GM12872 (cell line): ENCODE measurements at regions not wholly inside any gene's neighbourhood (a gene's known extent, or its start where the extent isn't known, plus 50 kb on each side); places are given as distances from the start of the nearest gene placed in this dataset.

Experiments
- TF ChIP-seq, protein P1 (sequence below): IDR thresholded peaks from 3 replicates; pipeline ENCODE4 v1.5.1; 2011; ENCODE audit warnings: low read depth, mild to moderate bottlenecking, low read length, moderate library complexity; ENCODE audit not compliant: insufficient read depth

DNA sequence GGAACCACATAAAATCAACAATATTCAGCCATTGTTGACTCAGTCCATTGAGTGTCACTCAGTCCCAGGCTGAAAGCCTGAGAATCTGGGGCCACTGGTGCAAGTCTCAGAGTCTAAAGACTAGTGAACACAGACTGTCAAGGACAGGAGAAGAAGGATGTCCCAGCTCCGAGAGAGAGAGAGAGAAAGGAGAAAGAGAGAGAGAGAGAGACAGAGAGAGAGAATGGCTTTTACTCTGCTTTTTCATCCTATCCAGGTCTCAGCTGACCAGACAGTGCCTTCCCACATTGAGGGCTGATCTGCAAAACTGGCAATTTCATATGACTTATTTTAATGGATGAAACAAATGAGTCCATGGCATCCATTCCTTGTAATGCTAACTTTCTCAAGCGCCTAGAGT is 984.1 kb downstream of the UQCRFS1 start:
- TF ChIP-seq, protein P1, sequence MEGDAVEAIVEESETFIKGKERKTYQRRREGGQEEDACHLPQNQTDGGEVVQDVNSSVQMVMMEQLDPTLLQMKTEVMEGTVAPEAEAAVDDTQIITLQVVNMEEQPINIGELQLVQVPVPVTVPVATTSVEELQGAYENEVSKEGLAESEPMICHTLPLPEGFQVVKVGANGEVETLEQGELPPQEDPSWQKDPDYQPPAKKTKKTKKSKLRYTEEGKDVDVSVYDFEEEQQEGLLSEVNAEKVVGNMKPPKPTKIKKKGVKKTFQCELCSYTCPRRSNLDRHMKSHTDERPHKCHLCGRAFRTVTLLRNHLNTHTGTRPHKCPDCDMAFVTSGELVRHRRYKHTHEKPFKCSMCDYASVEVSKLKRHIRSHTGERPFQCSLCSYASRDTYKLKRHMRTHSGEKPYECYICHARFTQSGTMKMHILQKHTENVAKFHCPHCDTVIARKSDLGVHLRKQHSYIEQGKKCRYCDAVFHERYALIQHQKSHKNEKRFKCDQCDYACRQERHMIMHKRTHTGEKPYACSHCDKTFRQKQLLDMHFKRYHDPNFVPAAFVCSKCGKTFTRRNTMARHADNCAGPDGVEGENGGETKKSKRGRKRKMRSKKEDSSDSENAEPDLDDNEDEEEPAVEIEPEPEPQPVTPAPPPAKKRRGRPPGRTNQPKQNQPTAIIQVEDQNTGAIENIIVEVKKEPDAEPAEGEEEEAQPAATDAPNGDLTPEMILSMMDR: no peak

DNA sequence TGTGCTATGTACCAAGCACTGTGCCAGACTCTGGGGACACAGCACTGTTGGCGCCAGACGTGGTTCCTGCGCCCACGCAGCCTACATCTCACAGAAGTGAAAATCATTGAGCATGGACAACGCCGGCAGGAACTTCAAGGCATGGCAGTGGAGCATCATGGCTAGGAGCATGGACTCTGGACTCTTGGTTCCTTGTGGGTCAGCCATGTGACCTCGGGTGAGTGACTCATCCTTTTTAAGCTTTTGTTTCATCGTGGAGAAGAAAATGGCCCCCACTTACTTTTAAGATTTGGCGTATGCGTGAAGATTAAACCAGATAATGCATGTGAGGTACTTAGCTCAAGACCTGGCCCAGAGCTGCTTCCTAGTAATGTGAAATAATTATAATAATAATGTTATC is 988.5 kb downstream of the UQCRFS1 start:
- TF ChIP-seq, protein P1: no peak

DNA sequence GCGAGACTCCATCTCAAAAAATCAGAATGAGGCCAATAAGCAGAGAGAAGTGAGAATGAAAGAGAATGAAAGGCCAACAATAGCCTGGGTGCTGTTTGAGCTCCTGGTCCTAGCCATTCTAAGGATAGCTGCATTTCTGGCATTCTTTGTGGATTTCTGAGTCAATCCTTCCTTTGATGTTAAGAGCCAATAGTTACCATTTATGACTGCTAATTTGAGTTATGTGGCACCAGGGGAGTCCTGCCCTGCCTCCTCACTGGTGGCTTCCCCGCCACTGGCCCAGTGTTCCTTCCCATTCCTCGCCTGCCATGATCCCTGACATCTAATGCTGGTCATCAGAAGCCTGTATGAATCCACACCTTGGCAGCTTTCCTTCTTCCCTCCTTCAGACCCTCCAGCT is 991.2 kb downstream of the UQCRFS1 start:
- TF ChIP-seq, protein P1: no peak

DNA sequence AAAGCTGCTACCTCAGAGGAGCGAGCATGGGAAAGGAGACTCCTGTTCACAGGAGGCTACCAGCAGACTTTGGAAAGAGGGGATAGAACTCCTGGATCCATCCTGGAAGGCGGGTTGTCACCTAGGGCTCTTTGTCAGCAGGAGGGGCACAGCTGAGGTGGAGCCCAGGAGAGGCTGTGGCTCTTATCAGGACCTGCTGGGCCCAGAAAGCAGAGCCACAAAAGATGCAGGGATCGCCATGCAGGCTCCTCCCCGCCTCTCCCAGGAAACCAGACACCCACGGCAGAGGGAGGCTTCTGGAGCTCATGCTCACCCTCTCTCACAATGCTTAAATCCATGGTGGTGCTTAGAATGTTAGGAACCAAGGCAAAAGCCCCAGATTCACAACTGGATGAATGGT is 994.2 kb downstream of the UQCRFS1 start:
- TF ChIP-seq, protein P1: no peak

DNA sequence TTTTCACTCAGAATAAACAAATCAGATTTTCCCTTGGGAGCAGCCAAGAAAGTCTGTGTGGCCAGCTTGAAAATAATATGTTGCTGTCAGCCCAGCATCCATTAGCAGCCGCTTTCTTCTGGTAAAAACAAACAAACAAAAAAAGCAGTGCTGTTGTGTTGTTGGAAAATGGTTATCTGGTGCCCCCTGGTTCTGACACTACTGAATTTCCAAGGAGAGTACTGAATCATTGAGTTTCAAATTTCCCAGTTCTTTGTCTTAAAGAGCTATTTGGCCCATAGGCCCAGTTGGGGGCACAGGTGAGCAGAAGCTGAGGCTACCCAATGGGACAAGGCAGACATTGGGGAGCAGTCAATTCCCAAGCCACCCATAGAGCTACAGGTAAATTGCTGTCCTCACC is 995.9 kb downstream of the UQCRFS1 start:
- TF ChIP-seq, protein P1: no peak

DNA sequence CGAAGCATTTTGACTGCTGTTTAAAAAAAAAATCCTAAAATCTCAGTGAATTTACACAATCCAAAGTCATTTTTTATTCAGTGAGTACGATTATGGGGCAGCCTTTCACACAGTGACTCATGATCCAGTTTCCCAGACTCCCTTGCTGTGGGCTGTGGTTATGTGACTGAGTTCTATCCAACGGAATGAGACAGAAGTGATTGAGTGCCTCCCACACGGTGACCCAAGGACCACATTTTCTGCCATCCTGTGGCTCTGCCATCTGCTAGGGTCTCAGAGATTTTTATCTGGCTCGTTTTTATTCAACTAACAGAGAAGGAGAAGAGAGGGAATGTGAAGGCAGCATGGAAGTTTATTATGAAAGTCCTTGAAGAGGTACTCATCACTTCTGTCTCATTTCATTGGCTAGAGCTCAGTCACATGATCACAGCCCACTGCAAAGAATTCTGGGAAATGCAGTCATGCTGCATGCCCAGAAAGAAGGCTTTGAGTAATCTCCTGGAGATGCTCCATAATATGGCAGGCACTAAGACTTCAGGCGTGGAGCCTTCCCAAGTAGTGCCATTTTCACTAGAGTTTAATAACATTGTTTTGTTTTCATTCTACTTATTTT is 999.4 kb downstream of the UQCRFS1 start:
- TF ChIP-seq, protein P1: no peak

DNA sequence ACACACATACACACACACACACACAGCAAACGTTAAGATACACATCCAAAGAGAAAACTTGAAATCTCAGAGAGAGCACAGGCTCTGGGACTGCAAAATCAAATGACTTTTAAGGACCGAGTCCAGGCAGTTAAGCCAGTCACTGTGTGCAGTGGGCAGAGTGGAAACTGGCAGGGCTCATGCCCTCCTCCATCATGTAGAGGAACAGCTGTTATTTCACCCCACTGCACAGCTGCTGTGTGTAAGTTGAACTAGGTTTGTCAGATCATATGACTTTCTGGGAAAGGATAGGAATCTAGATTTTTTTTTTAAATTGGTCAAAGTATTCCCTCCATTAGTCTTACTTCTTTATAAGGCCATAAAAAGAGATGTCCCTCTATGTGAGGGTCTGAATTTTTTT is 1002.1 kb downstream of the UQCRFS1 start:
- TF ChIP-seq, protein P1: no peak
